DMS53 treated with DMSO at 0.1 percent for 48 hours (cell line): ENCODE measurements at regions not wholly inside any gene's neighbourhood (a gene's known extent, or its start where the extent isn't known, plus 50 kb on each side); places are given as distances from the start of the nearest gene placed in this dataset.

ENCODE experiments used
- DNase-seq: peaks from one replicate; lab custom pipeline; 2025; ENCODE audit not compliant: unreplicated experiment; lab: John Stamatoyannopoulos, UW

DNA sequence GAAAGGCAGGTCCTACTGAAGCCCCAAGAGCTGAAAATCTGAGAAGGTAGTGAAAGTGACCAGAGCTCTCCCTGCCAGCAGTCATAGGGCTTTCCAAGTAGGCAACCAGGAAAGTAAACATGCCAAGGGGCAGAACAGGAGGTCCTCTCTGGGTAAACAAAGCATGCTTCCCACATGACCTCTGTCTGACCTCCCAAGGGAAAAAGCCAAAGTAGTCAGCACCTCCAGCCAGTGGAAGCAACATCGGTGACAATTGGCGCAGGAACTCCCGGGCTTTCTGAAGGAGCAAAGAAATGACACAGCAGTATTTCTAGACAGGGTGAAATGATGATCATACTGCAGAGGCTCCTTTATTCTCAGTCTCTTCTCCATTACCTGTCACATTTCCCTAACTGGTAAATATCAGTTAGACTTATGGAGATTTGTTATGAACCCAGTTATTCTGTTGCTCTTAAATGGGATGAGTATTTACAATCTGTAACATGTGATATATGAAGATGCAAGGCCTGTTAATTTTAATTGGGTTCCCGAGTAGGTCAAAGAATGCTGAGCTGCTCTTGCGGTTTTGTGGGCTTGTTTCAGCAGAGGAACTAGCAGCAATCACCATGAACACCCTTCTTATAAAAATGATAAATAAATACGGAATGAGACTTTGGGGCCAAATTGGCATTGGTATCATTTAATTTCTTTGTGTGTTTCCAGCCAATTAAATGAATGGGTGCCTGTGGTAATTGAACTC is 321.0 kb downstream of the RND3 start:
- peak; percentile 45 for DNase-seq

DNA sequence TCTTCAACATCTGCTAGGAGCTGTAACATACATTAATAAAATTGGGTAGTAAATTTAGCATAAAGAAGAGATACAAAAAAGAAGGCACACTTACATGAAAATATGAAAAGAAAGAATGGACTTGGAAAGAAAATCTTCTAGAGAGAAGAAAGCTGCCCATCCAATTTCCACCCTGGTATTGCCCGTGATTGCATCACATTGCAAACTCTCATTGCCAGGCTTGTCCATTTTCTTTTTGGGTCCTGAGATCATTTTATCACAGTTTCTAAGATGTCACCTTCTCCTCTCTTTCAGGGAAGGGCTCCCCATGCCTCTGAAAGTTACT is 321.5 kb downstream of the RND3 start:
- DNase-seq = peak; percentile 45

DNA sequence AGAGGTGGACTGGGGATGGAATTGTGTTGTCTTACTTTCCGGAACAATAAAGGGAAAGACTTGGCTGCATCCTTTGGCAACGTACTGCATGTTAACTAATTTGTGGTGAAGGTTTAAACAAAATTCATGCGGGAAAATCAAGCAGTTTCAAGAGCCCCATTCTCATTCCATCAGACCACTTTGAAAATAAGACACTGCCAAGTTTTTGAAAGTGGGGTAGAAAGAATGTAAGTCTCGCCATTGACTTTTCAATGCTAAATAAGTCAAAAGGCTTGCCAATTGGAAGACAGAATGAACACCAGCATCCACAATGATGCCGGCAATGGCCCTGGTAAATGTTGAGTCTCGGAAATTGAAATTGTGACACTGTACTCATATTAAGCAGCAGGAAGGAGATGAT is 322.0 kb downstream of the RND3 start:
- no peak for DNase-seq

GRCh38 chr2:150162241-150162942 is 325.1 kb downstream of the RND3 start:
- DNase-seq = no peak

DNA sequence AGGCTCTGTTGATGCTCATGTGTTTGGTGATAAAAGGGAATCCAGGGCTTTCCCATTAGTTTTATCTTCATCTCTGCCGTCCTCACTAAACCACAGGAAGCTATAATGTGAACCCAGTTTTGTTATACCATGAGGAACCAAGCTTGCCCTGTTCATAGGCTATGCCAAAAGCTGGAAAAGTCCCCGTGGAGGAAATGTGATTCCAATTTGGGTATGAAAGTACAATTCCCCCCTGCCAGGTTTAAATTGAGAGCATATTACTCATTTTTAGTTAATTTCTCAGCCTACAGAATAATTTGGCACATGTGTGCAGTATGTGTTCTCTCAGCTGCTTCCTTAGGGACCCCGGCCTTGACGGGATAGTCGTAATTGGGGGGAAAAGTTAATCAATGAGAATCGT is 327.4 kb downstream of the RND3 start:
- no peak for DNase-seq

DNA sequence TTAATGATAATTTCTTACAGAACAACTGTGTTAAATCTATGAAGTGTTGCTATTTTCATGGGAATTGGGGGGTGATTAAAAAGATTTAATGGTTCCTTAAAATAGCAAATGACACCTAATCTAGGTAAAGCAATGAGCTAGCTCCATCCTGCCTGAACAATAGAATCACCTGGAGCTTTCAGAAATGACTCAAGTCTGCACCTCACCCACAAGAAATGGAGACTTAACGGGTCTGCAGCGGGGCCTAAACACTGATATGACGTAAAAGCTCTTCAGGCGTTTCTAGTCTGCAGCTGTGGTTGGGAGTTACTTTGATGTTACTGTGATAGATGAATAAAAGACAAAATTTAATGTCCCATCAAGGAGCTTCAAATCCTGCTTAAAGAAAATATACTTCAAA is 328.2 kb downstream of the RND3 start:
- no peak for DNase-seq

- DNase-seq = no peak
Measured at GRCh38 chr2:150156876-150157275, 330.6 kb downstream of the RND3 start.

- no peak for DNase-seq
Measured at GRCh38 chr2:150156415-150156814, 331.1 kb downstream of the RND3 start.

DNA sequence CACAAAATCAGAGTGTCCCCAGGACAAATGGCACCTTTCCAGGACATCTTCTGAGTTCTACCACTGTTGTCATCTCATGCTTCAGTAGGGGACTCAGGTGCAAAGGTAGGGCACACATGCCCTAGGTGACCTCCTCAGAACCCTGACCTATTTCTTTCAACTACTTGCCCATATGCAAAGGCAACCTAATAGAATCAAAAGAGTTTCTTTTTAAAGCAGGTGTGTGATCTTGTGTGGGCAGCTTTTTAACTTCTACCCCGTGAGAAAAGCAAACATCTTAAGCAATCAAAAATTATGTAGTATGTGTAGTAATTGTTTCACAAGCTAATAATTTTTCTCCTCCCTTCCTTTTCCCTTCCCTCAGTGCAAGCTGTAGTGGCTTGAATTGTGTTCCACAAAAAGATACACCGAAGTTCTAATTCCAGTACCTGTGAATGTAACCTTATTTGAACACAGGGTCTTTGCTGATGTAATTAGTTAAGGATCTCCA is 333.1 kb downstream of the RND3 start:
- no peak for DNase-seq

DNA sequence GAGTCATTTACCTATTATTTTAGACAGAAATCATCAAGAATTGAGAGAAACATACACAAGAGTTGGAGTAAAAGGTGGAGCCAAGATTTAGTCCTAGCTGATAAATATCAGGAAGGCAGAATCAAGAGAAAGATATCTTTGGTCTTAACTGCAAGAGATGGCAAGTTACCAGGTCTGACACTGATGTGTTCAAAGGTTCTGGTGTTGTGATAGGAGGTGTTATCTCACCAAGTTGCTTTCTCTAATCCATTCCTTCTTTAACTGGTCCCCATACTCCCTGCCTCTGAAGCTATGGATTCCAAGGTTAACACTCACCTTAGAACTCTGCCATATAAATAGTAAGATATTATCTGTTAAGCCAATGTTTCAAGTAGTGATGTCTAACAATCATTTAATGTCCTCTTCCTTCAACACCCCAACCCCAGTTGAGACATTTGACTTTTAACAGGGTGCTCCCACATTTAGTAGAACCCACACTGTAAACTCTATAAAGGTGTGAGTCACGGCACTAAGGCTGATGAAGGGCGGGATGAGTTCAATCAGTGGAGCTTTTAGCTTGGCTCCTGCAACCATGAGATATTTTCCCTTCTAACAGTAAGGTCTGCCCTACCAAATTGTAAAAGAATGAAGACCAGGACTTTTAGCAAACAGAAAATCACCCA is 333.7 kb downstream of the RND3 start:
- no peak for DNase-seq

GRCh38 chr2:150152230-150152629 is 335.2 kb downstream of the RND3 start:
- DNase-seq = no peak

DNA sequence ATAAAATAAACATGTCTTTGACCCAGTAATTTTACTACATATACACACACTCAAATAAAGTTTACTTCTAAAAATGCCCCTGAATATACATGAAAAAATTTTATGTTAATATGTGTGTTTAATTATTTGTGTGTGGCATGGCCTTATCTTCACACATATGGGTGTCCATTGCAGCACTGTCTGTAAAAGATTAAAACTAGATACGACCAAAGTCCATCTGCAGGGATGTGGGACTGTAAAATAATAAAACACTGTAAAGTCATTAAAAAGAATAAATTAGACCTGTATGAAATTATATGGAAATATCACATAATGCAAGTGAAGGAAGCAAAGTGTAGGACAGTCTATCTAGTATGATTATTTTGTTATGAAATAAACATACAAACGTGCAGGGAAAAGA is 337.3 kb downstream of the RND3 start:
- no peak for DNase-seq

GRCh38 chr2:150147889-150148683 is 339.4 kb downstream of the RND3 start:
- no peak for DNase-seq

DNA sequence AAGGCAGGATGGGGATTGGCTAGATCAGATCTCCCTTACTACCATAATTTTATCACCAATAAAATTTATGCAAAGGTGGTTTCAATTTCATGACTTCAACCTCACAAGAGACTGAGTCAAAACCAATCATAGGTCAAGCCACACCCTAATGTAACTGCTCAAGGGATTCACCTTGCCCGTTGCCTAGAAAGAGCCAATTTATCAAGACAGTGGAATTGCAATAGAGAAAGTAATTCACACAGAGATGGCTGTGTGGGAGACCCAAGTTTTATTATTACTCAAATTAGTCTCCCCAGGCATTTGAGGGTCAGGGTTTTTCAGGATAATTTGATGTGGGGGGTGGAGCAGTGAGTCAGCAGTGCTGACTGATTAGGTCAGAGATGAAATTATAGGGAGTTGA is 340.6 kb downstream of the RND3 start:
- DNase-seq = no peak

DNA sequence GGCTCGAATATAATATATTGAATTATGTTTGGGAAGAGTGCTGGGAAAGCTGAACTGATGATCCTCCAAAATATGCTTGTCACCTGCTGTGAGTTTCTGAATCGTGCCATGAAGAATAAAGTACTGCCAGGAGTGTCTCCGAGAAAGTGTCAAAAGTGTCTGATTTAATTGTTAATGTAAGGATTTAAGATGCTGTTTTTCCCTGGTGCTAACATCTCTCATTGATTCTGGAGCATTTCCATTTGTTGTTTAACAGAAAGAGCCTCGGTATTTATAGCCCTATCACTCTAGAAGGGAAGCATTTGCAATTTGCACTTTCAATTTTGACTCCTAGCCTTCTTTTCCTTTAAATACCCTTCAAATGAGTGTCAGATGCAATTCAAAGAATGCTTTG is 342.2 kb downstream of the RND3 start:
- no peak for DNase-seq

- DNase-seq = no peak
Measured at GRCh38 chr2:150144546-150145298, 342.7 kb downstream of the RND3 start.

GRCh38 chr2:150143087-150143536 is 344.4 kb downstream of the RND3 start:
- no peak for DNase-seq

- DNase-seq = no peak
Measured at GRCh38 chr2:150142561-150142960, 344.9 kb downstream of the RND3 start.

- DNase-seq = no peak
Measured at GRCh38 chr2:150141226-150142001, 346.1 kb downstream of the RND3 start.

- no peak for DNase-seq
Measured at GRCh38 chr2:150140777-150141176, 346.7 kb downstream of the RND3 start.
